PC-9 (cell line): ENCODE measurements at regions not wholly inside any gene's neighbourhood (a gene's known extent, or its start where the extent isn't known, plus 50 kb on each side); places are given as distances from the start of the nearest gene placed in this dataset.

Experiments
- BruUV-seq: library from RNA; stranded (reverse); fragments of 400-500 nt; replicated peaks from 2 replicates; lab custom pipeline; 2021; lab: Mats Ljungman, UMichigan
- CTCF ChIA-PET: fragments of 300-600 bp; sonication (Branson Sonifier 250); formaldehyde crosslinking; loops from one replicate; lab custom pipeline; 2022; ENCODE audit warnings: antibody characterized with exemption; lab: Charles Lee
- POLR2A ChIA-PET: fragments of 300-600 bp; sonication (Branson Sonifier 250); formaldehyde crosslinking; loops from one replicate; lab custom pipeline; 2022; ENCODE audit warnings: antibody characterized with exemption; ENCODE audit not compliant: unreplicated experiment; lab: Charles Lee
- DNase-seq, 2 experiments: peaks; one replicate each; pipeline versions ENCODE4 v3.0.0 to v3.0.0-alpha.2; 2015 to 2022; ENCODE audit warnings: mixed read lengths in 1 of 2
- H2AFZ ChIP-seq: fragments of 200-600 bp; sonication (generic); 2 replicates; pipeline ENCODE4 v1.8.1; 2017; ENCODE audit warnings: antibody characterized with exemption
- H3F3A ChIP-seq: fragments of 200-600 bp; sonication (generic); 2 replicates; pipeline ENCODE4 v1.8.1; 2017; ENCODE audit warnings: antibody characterized with exemption, mild to moderate bottlenecking, low read depth; ENCODE audit not compliant: insufficient read depth
- H3K27ac ChIP-seq: fragments of 200-600 bp; sonication (generic); 2 replicates; pipeline ENCODE4 v1.6.1; 2016; ENCODE audit warnings: mixed run types
- H3K27me3 ChIP-seq: fragments of 200-600 bp; sonication (generic); 2 replicates; pipeline ENCODE4 v1.6.1; 2016; ENCODE audit warnings: low read depth, mixed run types; ENCODE audit not compliant: insufficient read depth
- H3K36me3 ChIP-seq: fragments of 200-600 bp; sonication (generic); 2 replicates; pipeline ENCODE4 v1.6.1; 2016; ENCODE audit warnings: low read depth, mixed run types
- H3K4me1 ChIP-seq: fragments of 200-600 bp; sonication (generic); replicated peaks from 2 replicates; pipeline ENCODE4 v1.6.1; 2016; ENCODE audit warnings: mixed run types; ENCODE audit not compliant: insufficient read depth
- H3K4me2 ChIP-seq: fragments of 200-600 bp; sonication (generic); 2 replicates; pipeline ENCODE4 v1.6.1; 2017; ENCODE audit warnings: mixed run types
- H3K4me3 ChIP-seq: fragments of 200-600 bp; sonication (generic); 2 replicates; pipeline ENCODE4 v1.6.1; 2016; ENCODE audit warnings: mixed run types
- H3K79me2 ChIP-seq: fragments of 200-600 bp; sonication (generic); 2 replicates; pipeline ENCODE4 v1.6.1; 2017; ENCODE audit warnings: low read depth, mixed run types
- H3K9me2 ChIP-seq: fragments of 200-600 bp; sonication (generic); 2 replicates; pipeline ENCODE4 v1.8.1; 2017; ENCODE audit warnings: mild to moderate bottlenecking; ENCODE audit not compliant: insufficient read depth
- H3K9me3 ChIP-seq: fragments of 200-600 bp; sonication (generic); 2 replicates; pipeline ENCODE4 v1.8.1; 2016; ENCODE audit warnings: low read depth; ENCODE audit not compliant: insufficient read depth
- H4K20me1 ChIP-seq: fragments of 200-600 bp; sonication (generic); 2 replicates; pipeline ENCODE4 v1.8.1; 2017; ENCODE audit not compliant: insufficient read depth
- CTCF ChIP-seq: fragments of 200-600 bp; sonication (generic); conservative IDR thresholded peaks from 2 replicates; pipeline ENCODE4 v1.6.1; 2017; ENCODE audit warnings: mixed run types, antibody characterized with exemption, mild to moderate bottlenecking, moderate library complexity
- EZH2 ChIP-seq: fragments of 200-600 bp; sonication (generic); IDR thresholded peaks from 2 replicates; pipeline ENCODE4 v1.8.0; 2017; ENCODE audit warnings: antibody characterized with exemption, low read depth
- intact Hi-C: fragments of 100-400 bp; cut with micrococcal nuclease; formaldehyde crosslinking; loops from one replicate; pipeline ENCODE4 v1.10.0; 2022; ENCODE audit not compliant: unreplicated experiment

- H3K27ac ChIP-seq = no peak overlapping the region
- H3K4me2 ChIP-seq = no peak overlapping the region
- no peaks in the 10 kb centered on the region for H3F3A ChIP-seq
- H2AFZ ChIP-seq = no peak overlapping the region
- no peaks in the 10 kb centered on the region for H3K79me2 ChIP-seq
- no peaks in the 10 kb centered on the region for H3K27me3 ChIP-seq
- no peak for DNase-seq
- no peaks in the 10 kb centered on the region for H3K4me1 ChIP-seq
- H4K20me1 ChIP-seq = no peaks in the 10 kb centered on the region
- H3K9me3 ChIP-seq = no peaks in the 10 kb centered on the region
- intact Hi-C loops = no loop called here
- no peak overlapping the region for H3K4me3 ChIP-seq
- CTCF ChIA-PET = no interaction called here
- TF ChIP-seq CTCF (no peak), EZH2 (no peak)
- no peaks in the 10 kb centered on the region for H3K9me2 ChIP-seq
- POLR2A ChIA-PET = no interaction called here
- H3K36me3 ChIP-seq = no peaks in the 10 kb centered on the region
- BruUV-seq = no TSS peak
Measured at GRCh38 chr13:80486402-80486801, 145.5 kb upstream of the SPRY2 start.

DNA sequence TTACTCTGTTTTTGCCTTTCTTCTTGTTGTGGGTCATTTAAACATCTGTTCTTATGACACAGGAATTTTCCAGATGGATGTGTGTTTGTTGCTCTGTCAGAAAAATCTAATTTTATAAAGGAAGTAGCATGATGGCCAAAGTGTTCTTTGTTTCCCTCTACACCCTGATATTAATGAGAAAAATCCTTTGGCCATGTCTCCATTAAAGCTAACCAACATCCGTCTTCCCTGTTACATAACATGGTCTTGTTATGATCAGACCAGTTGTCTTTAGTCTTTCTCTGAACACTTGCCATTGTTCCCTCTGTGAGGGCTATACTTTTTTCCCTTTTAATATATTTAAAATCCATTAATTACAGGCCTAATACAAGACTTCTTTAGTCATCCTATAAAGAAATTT lies 142.2 kb upstream of the SPRY2 start:
- no peaks in the 10 kb centered on the region for H4K20me1 ChIP-seq
- H3K9me2 ChIP-seq = no peaks in the 10 kb centered on the region
- H3F3A ChIP-seq = no peaks in the 10 kb centered on the region
- H3K36me3 ChIP-seq = no peaks in the 10 kb centered on the region
- no peaks in the 10 kb centered on the region for H3K79me2 ChIP-seq
- no peaks in the 10 kb centered on the region for H3K9me3 ChIP-seq
- POLR2A ChIA-PET = no interaction called here
- BruUV-seq = no TSS peak
- intact Hi-C loops = no loop called here
- H2AFZ ChIP-seq = no peak overlapping the region
- no peak overlapping the region for H3K4me3 ChIP-seq
- CTCF ChIA-PET = no interaction called here
- no peak for TF ChIP-seq CTCF
- no peak for TF ChIP-seq EZH2
- no peaks in the 10 kb centered on the region for H3K4me1 ChIP-seq
- no peak overlapping the region for H3K27ac ChIP-seq
- H3K4me2 ChIP-seq = no peak overlapping the region
- DNase-seq = no peak
- H3K27me3 ChIP-seq = no peaks in the 10 kb centered on the region

DNA sequence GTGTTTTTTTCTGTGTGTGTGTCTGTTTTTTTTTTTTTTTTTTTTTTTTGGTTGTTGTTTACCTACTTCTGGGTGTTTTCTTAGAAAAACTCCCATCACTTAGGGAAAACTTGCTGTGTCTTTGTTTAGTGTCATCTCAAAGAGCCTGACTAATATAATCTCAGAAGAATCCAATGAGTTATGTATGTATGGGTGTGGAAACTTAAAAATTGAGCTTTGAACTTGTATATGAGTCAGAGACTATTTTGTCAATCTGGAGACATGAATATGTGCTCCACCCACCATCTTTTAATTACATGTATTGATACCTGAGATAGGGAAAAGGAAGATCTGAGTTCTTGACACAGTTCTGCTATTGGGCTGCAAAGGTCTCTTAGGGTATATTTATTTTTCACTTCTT lies 140.7 kb upstream of the SPRY2 start:
- H2AFZ ChIP-seq = no peak overlapping the region
- H3K4me2 ChIP-seq = no peak overlapping the region
- H3K27me3 ChIP-seq = no peaks in the 10 kb centered on the region
- H3F3A ChIP-seq = no peaks in the 10 kb centered on the region
- H4K20me1 ChIP-seq = no peaks in the 10 kb centered on the region
- no TSS peak for BruUV-seq
- no peak overlapping the region for H3K4me3 ChIP-seq
- no peaks in the 10 kb centered on the region for H3K4me1 ChIP-seq
- no peak overlapping the region for H3K27ac ChIP-seq
- no peaks in the 10 kb centered on the region for H3K9me2 ChIP-seq
- DNase-seq = no peak
- POLR2A ChIA-PET = no interaction called here
- no peaks in the 10 kb centered on the region for H3K79me2 ChIP-seq
- CTCF ChIA-PET = no interaction called here
- H3K9me3 ChIP-seq = no peaks in the 10 kb centered on the region
- intact Hi-C loops = no loop called here
- no peaks in the 10 kb centered on the region for H3K36me3 ChIP-seq
- TF ChIP-seq EZH2 = no peak

- H3K79me2 ChIP-seq = no peaks in the 10 kb centered on the region
- no peaks in the 10 kb centered on the region for H4K20me1 ChIP-seq
- H3F3A ChIP-seq = no peaks in the 10 kb centered on the region
- TF ChIP-seq CTCF (no peak), EZH2 (no peak)
- H3K36me3 ChIP-seq = no peaks in the 10 kb centered on the region
- POLR2A ChIA-PET = no interaction called here
- H3K27me3 ChIP-seq = no peaks in the 10 kb centered on the region
- no peak overlapping the region for H3K4me3 ChIP-seq
- H3K4me2 ChIP-seq = no peak overlapping the region
- no TSS peak for BruUV-seq
- CTCF ChIA-PET = no interaction called here
- H3K27ac ChIP-seq = no peak overlapping the region
- intact Hi-C loops = no loop called here
- no peaks in the 10 kb centered on the region; the same call in 1 of the 2 replicates for H3K9me2 ChIP-seq
- no peak for DNase-seq
- no peak overlapping the region for H2AFZ ChIP-seq
- H3K4me1 ChIP-seq = peaks cover 10% of the 10 kb centered on the region; the same call in 1 of the 2 replicates
- H3K9me3 ChIP-seq = no peaks in the 10 kb centered on the region
Measured at GRCh38 chr13:80477661-80478443, 136.9 kb upstream of the SPRY2 start.
